Smooth muscle cell (in vitro differentiated cells): ENCODE measurements at regions not wholly inside any gene's neighbourhood (a gene's known extent, or its start where the extent isn't known, plus 50 kb on each side); places are given as distances from the start of the nearest gene placed in this dataset.

ENCODE experiments used
- DNase-seq: peaks from one replicate; lab custom pipeline; 2025; ENCODE audit not compliant: unreplicated experiment; lab: John Stamatoyannopoulos, UW
- H2AFZ ChIP-seq: fragments of 200-600 bp; sonication (generic); 2 replicates; pipeline ENCODE4 v1.6.0; 2016; ENCODE audit warnings: antibody characterized with exemption, low read depth, mild to moderate bottlenecking
- H3F3A ChIP-seq: fragments of 200-600 bp; sonication (generic); 2 replicates; pipeline ENCODE4 v1.6.0; 2017; ENCODE audit warnings: antibody characterized with exemption, low read depth
- H3K27ac ChIP-seq: fragments of 200-600 bp; sonication (generic); 2 replicates; pipeline ENCODE4 v1.5.1; 2016; ENCODE audit warnings: low read depth, mild to moderate bottlenecking
- H3K27me3 ChIP-seq: fragments of 200-600 bp; sonication (generic); 2 replicates; pipeline ENCODE4 v1.6.1; 2016; ENCODE audit warnings: low read depth, mild to moderate bottlenecking
- H3K36me3 ChIP-seq: fragments of 200-600 bp; sonication (generic); 2 replicates; pipeline ENCODE4 v1.5.1; 2016; ENCODE audit warnings: low read depth
- H3K4me1 ChIP-seq: fragments of 200-600 bp; sonication (generic); 2 replicates; pipeline ENCODE4 v1.5.1; 2016; ENCODE audit warnings: low read depth
- H3K4me2 ChIP-seq: fragments of 200-600 bp; sonication (generic); 2 replicates; pipeline ENCODE4 v1.6.0; 2016; ENCODE audit warnings: mild to moderate bottlenecking
- H3K4me3 ChIP-seq: fragments of 200-600 bp; sonication (generic); 2 replicates; pipeline ENCODE4 v1.5.1; 2016; ENCODE audit warnings: mild to moderate bottlenecking
- H3K79me2 ChIP-seq: fragments of 200-600 bp; sonication (generic); 2 replicates; pipeline ENCODE4 v1.6.0; 2016; ENCODE audit warnings: low read depth, mild to moderate bottlenecking
- H3K9ac ChIP-seq: fragments of 200-600 bp; sonication (generic); 2 replicates; pipeline ENCODE4 v1.6.0; 2016; ENCODE audit warnings: low read depth
- H3K9me3 ChIP-seq: fragments of 200-600 bp; sonication (generic); replicated peaks from 2 replicates; pipeline ENCODE4 v1.5.1; 2016; ENCODE audit warnings: low read depth
- H4K20me1 ChIP-seq: fragments of 200-600 bp; sonication (generic); 2 replicates; pipeline ENCODE4 v1.6.0; 2016; ENCODE audit warnings: low read depth
- WGBS: methylation state at CpG from one replicate; pipeline ENCODE4 v1.1.7; 2016; ENCODE audit warnings: low lambda C conversion rate; 5-methylcytosine and 5-hydroxymethylcytosine counted together
- TF ChIP-seq, protein P1 (sequence below): fragments of 200-600 bp; sonication (generic); IDR thresholded peaks from 2 replicates; pipeline ENCODE4 v1.5.1; 2017; ENCODE audit warnings: borderline replicate concordance, mild to moderate bottlenecking, antibody characterized with exemption; ENCODE audit not compliant: insufficient read depth, poor library complexity, severe bottlenecking

DNA sequence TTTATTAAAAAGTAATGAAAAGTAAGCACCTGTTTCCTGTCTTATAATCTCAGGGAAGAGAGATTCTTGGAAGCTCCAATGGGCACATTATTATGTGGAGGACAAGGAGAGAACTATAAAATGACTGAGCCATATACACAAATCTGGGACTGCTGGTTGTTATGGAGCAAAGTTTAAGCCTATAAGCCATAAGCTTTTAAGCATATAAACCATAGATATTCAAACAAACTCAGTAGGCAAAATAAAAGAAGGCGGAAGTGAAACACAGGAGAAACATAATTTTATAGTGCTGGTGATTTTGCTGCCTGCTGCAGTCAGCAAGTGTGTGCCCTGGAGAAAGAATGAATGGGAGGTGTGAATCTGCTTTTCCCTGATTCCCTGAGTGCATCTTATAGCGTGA lies 274.4 kb downstream of the KIF20B start:
- Histone ChIP-seq H3F3A (no peaks in the 10 kb centered on the region), H2AFZ (no peak overlapping the region), H3K27ac (peak overlapping the region; percentile 17), H3K4me3 (no peak overlapping the region), H3K4me2 (peak overlapping the region; percentile 14), H4K20me1 (no peaks in the 10 kb centered on the region), H3K9ac (no peak overlapping the region), H3K4me1 (no peaks in the 10 kb centered on the region), H3K27me3 (no peaks in the 10 kb centered on the region), H3K36me3 (no peaks in the 10 kb centered on the region), H3K9me3 (no peaks in the 10 kb centered on the region), H3K79me2 (no peaks in the 10 kb centered on the region)
- DNase-seq: no peak
- WGBS: 54% methylated on average over 2 of the region's 2 CpGs
- TF ChIP-seq, protein P1, sequence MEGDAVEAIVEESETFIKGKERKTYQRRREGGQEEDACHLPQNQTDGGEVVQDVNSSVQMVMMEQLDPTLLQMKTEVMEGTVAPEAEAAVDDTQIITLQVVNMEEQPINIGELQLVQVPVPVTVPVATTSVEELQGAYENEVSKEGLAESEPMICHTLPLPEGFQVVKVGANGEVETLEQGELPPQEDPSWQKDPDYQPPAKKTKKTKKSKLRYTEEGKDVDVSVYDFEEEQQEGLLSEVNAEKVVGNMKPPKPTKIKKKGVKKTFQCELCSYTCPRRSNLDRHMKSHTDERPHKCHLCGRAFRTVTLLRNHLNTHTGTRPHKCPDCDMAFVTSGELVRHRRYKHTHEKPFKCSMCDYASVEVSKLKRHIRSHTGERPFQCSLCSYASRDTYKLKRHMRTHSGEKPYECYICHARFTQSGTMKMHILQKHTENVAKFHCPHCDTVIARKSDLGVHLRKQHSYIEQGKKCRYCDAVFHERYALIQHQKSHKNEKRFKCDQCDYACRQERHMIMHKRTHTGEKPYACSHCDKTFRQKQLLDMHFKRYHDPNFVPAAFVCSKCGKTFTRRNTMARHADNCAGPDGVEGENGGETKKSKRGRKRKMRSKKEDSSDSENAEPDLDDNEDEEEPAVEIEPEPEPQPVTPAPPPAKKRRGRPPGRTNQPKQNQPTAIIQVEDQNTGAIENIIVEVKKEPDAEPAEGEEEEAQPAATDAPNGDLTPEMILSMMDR: no peak

DNA sequence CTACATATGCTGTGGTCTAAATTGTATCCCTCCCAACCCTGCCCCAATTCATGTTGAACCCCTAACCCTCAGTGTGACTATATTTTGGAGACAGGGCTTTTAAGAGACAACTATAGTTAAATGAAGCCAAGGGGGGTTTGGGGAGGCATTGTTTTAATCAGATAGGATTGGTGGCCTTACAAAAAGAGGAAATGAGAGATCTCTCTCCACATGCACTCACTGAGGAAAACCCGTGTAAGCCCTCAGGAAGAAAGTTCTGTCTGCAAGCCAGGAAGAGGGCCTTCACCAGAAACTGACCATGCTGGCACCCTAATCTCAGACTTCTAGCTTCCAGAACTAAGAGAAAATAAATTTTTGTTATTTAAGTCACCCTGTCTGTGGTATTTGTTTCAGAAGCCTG lies 276.7 kb downstream of the KIF20B start:
- Histone ChIP-seq H4K20me1 (no peaks in the 10 kb centered on the region), H3K79me2 (no peaks in the 10 kb centered on the region), H3K36me3 (no peaks in the 10 kb centered on the region), H2AFZ (no peak overlapping the region), H3K27me3 (no peaks in the 10 kb centered on the region), H3K4me3 (no peak overlapping the region), H3K9ac (no peak overlapping the region), H3K9me3 (no peaks in the 10 kb centered on the region), H3K4me2 (no peak overlapping the region), H3K27ac (no peak overlapping the region), H3K4me1 (no peaks in the 10 kb centered on the region), H3F3A (no peaks in the 10 kb centered on the region)
- TF ChIP-seq, protein P1: no peak
- 71% methylated on average over 1 of the region's 1 CpG for WGBS
- DNase-seq: no peak

DNA sequence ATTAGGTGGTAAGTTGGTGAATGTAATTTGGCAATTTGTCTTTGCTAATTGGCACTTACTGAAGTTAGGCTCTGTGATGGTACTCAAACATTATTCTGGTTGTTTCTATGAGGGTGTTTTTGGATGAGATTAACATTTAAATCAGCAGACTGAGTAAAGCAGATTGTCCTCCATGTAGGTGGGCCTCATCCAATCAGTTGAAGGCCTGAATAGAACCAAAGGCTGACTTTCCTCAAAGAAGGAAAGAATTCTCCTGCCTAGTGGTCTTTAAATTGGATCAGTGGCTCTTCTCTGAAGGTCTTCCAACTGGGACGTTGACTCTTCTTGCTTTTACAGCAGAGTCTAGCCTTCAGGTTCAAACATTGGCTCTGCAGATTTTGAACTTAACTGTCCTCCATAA lies 278.3 kb downstream of the KIF20B start:
- H3K79me2 ChIP-seq: no peaks in the 10 kb centered on the region
- H3K9ac ChIP-seq: no peak overlapping the region
- no peak overlapping the region for H3K4me3 ChIP-seq
- TF ChIP-seq, protein P1: no peak
- H3K27ac ChIP-seq: no peak overlapping the region
- WGBS: 77% methylated on average over 1 of the region's 1 CpG
- no peaks in the 10 kb centered on the region for H3K9me3 ChIP-seq
- no peaks in the 10 kb centered on the region for H4K20me1 ChIP-seq
- H3K36me3 ChIP-seq: no peaks in the 10 kb centered on the region
- DNase-seq: no peak
- H3K27me3 ChIP-seq: no peaks in the 10 kb centered on the region
- H3K4me2 ChIP-seq: no peak overlapping the region
- no peaks in the 10 kb centered on the region for H3K4me1 ChIP-seq
- no peaks in the 10 kb centered on the region for H3F3A ChIP-seq
- H2AFZ ChIP-seq: no peak overlapping the region

DNA sequence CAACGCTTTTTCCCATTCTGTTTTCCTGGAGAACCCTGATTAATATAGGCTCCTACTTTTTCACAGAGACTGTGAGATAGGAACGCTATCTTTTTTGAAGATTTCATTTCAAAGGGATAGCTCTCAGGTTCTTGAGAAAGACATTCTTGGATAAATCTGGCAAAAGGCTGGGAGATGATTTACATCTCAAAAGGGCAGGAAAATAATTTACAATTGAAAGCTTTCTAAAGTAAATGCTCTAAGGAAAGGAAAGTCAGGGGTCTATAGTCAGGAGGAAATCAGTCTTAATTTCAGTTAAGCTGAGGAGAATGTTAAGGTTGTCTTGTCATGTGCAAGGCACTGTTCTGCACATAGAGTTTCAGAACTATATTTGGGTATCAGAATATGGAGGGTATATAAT lies 278.8 kb downstream of the KIF20B start:
- WGBS: 70% methylated on average over 2 of the region's 2 CpGs
- no peaks in the 10 kb centered on the region for H3K79me2 ChIP-seq

More for the DNA sequence above, 278.8 kb downstream of the KIF20B start:
- no peak overlapping the region for H3K9ac ChIP-seq
- H3K27ac ChIP-seq: no peak overlapping the region
- DNase-seq: no peak
- no peaks in the 10 kb centered on the region for H3K4me1 ChIP-seq
- no peaks in the 10 kb centered on the region for H3F3A ChIP-seq
- no peaks in the 10 kb centered on the region for H4K20me1 ChIP-seq
- no peak overlapping the region for H3K4me2 ChIP-seq
- no peak overlapping the region for H2AFZ ChIP-seq
- no peaks in the 10 kb centered on the region for H3K9me3 ChIP-seq
- TF ChIP-seq, protein P1: no peak
- no peak overlapping the region for H3K4me3 ChIP-seq
- no peaks in the 10 kb centered on the region for H3K36me3 ChIP-seq
- no peaks in the 10 kb centered on the region for H3K27me3 ChIP-seq
